ENCODE measurements at regions not wholly inside any gene's neighbourhood (a gene's known extent, or its start where the extent isn't known, plus 50 kb on each side); places are given as distances from the start of the nearest gene placed in this dataset.
"Not testable (repeated sequence)": the region's sequence is repeated elsewhere in the genome, so short reads cannot be mapped to it uniquely, and the experiment has no call there.

- no peaks in the 10 kb centered on the region for H3K36me3 ChIP-seq (ENCODE audit: insufficient read depth, low read length)
- no peaks in the 10 kb centered on the region for H3K79me2 ChIP-seq (ENCODE audit: control insufficient read depth, insufficient read depth, low read length, unreplicated experiment)
- H3K4me1 ChIP-seq (ENCODE audit: control insufficient read depth, insufficient read depth, low read length, unreplicated experiment): peaks cover 7% of the 10 kb centered on the region
- H3K27ac ChIP-seq (ENCODE audit: low read depth, low read length): no peak overlapping the region
- no peak overlapping the region for H3K4me3 ChIP-seq (ENCODE audit: low read depth, low read length)
- no peak overlapping the region for H2AFZ ChIP-seq (ENCODE audit: low read length, unreplicated experiment)
- no peaks in the 10 kb centered on the region for H3K27me3 ChIP-seq (ENCODE audit: insufficient read depth, low read length)
Observed at GRCh38 chr7:17437586-17437985, 139.1 kb downstream of the AHR start.

GRCh38 chr7:17440025-17440784 lies 141.8 kb downstream of the AHR start:
- not testable (repeated sequence) for H3K4me3 ChIP-seq (ENCODE audit: low read depth, low read length); H3K27me3 ChIP-seq (ENCODE audit: insufficient read depth, low read length); H2AFZ ChIP-seq (ENCODE audit: low read length, unreplicated experiment); H3K79me2 ChIP-seq (ENCODE audit: control insufficient read depth, insufficient read depth, low read length, unreplicated experiment); H3K27ac ChIP-seq (ENCODE audit: low read depth, low read length); H3K36me3 ChIP-seq (ENCODE audit: insufficient read depth, low read length)
- peaks cover 26% of the 10 kb centered on the region for H3K4me1 ChIP-seq (ENCODE audit: control insufficient read depth, insufficient read depth, low read length, unreplicated experiment)

GRCh38 chr7:17440831-17441230 lies 142.4 kb downstream of the AHR start:
- no peak overlapping the region for H3K27ac ChIP-seq (ENCODE audit: low read depth, low read length)
- H2AFZ ChIP-seq (ENCODE audit: low read length, unreplicated experiment): no peak overlapping the region
- no peaks in the 10 kb centered on the region for H3K79me2 ChIP-seq (ENCODE audit: control insufficient read depth, insufficient read depth, low read length, unreplicated experiment)
- no peaks in the 10 kb centered on the region for H3K36me3 ChIP-seq (ENCODE audit: insufficient read depth, low read length)
- no peaks in the 10 kb centered on the region for H3K27me3 ChIP-seq (ENCODE audit: insufficient read depth, low read length)
- no peak overlapping the region for H3K4me3 ChIP-seq (ENCODE audit: low read depth, low read length)
- peaks cover 29% of the 10 kb centered on the region for H3K4me1 ChIP-seq (ENCODE audit: control insufficient read depth, insufficient read depth, low read length, unreplicated experiment)

- H3K4me3 ChIP-seq (ENCODE audit: low read depth, low read length): no peak overlapping the region
- H3K27me3 ChIP-seq (ENCODE audit: insufficient read depth, low read length): no peaks in the 10 kb centered on the region
- H3K4me1 ChIP-seq (ENCODE audit: control insufficient read depth, insufficient read depth, low read length, unreplicated experiment): peaks cover 29% of the 10 kb centered on the region
- H3K79me2 ChIP-seq (ENCODE audit: control insufficient read depth, insufficient read depth, low read length, unreplicated experiment): no peaks in the 10 kb centered on the region
- no peak overlapping the region for H3K27ac ChIP-seq (ENCODE audit: low read depth, low read length)
- H2AFZ ChIP-seq (ENCODE audit: low read length, unreplicated experiment): peak overlapping the region; percentile 51
- no peaks in the 10 kb centered on the region for H3K36me3 ChIP-seq (ENCODE audit: insufficient read depth, low read length)
Observed at GRCh38 chr7:17441557-17441956, 143.1 kb downstream of the AHR start.

- Histone ChIP-seq H3K27me3 (ENCODE audit: insufficient read depth, low read length) (no peaks in the 10 kb centered on the region), H2AFZ (ENCODE audit: low read length, unreplicated experiment) (peak overlapping the region; percentile 17), H3K4me1 (ENCODE audit: control insufficient read depth, insufficient read depth, low read length, unreplicated experiment) (peaks cover 29% of the 10 kb centered on the region), H3K79me2 (ENCODE audit: control insufficient read depth, insufficient read depth, low read length, unreplicated experiment) (no peaks in the 10 kb centered on the region), H3K36me3 (ENCODE audit: insufficient read depth, low read length) (no peaks in the 10 kb centered on the region), H3K4me3 (ENCODE audit: low read depth, low read length) (no peak overlapping the region), H3K27ac (ENCODE audit: low read depth, low read length) (peak overlapping the region; percentile 54)
Observed at GRCh38 chr7:17444151-17444550, 145.7 kb downstream of the AHR start.

- H3K36me3 ChIP-seq (ENCODE audit: insufficient read depth, low read length): no peaks in the 10 kb centered on the region
- H2AFZ ChIP-seq (ENCODE audit: low read length, unreplicated experiment): no peak overlapping the region
- H3K4me1 ChIP-seq (ENCODE audit: control insufficient read depth, insufficient read depth, low read length, unreplicated experiment): peaks cover 29% of the 10 kb centered on the region
- H3K27ac ChIP-seq (ENCODE audit: low read depth, low read length): peak overlapping the region; percentile 54
- H3K4me3 ChIP-seq (ENCODE audit: low read depth, low read length): no peak overlapping the region
- H3K27me3 ChIP-seq (ENCODE audit: insufficient read depth, low read length): no peaks in the 10 kb centered on the region
- H3K79me2 ChIP-seq (ENCODE audit: control insufficient read depth, insufficient read depth, low read length, unreplicated experiment): no peaks in the 10 kb centered on the region
Observed at GRCh38 chr7:17444673-17445072, 146.2 kb downstream of the AHR start.

GRCh38 chr7:17446340-17446739 lies 147.9 kb downstream of the AHR start:
- H3K79me2 ChIP-seq (ENCODE audit: control insufficient read depth, insufficient read depth, low read length, unreplicated experiment): no peaks in the 10 kb centered on the region
- no peaks in the 10 kb centered on the region for H3K27me3 ChIP-seq (ENCODE audit: insufficient read depth, low read length)
- no peak overlapping the region for H3K4me3 ChIP-seq (ENCODE audit: low read depth, low read length)
- H3K36me3 ChIP-seq (ENCODE audit: insufficient read depth, low read length): no peaks in the 10 kb centered on the region
- no peak overlapping the region for H3K27ac ChIP-seq (ENCODE audit: low read depth, low read length)
- H3K4me1 ChIP-seq (ENCODE audit: control insufficient read depth, insufficient read depth, low read length, unreplicated experiment): peaks cover 25% of the 10 kb centered on the region
- no peak overlapping the region for H2AFZ ChIP-seq (ENCODE audit: low read length, unreplicated experiment)

GRCh38 chr7:17447728-17448478 lies 149.5 kb downstream of the AHR start:
- no peak overlapping the region for H3K27ac ChIP-seq (ENCODE audit: low read depth, low read length)
- H3K79me2 ChIP-seq (ENCODE audit: control insufficient read depth, insufficient read depth, low read length, unreplicated experiment): no peaks in the 10 kb centered on the region
- H3K27me3 ChIP-seq (ENCODE audit: insufficient read depth, low read length): no peaks in the 10 kb centered on the region
- peaks cover 22% of the 10 kb centered on the region for H3K4me1 ChIP-seq (ENCODE audit: control insufficient read depth, insufficient read depth, low read length, unreplicated experiment)
- H2AFZ ChIP-seq (ENCODE audit: low read length, unreplicated experiment): no peak overlapping the region
- no peak overlapping the region for H3K4me3 ChIP-seq (ENCODE audit: low read depth, low read length)
- no peaks in the 10 kb centered on the region for H3K36me3 ChIP-seq (ENCODE audit: insufficient read depth, low read length)

GRCh38 chr7:17448479-17449423 lies 150.3 kb downstream of the AHR start:
- Histone ChIP-seq H3K27ac (ENCODE audit: low read depth, low read length) (no peak overlapping the region), H2AFZ (ENCODE audit: low read length, unreplicated experiment) (no peak overlapping the region), H3K79me2 (ENCODE audit: control insufficient read depth, insufficient read depth, low read length, unreplicated experiment) (no peaks in the 10 kb centered on the region), H3K36me3 (ENCODE audit: insufficient read depth, low read length) (no peaks in the 10 kb centered on the region), H3K4me1 (ENCODE audit: control insufficient read depth, insufficient read depth, low read length, unreplicated experiment) (peaks cover 18% of the 10 kb centered on the region), H3K4me3 (ENCODE audit: low read depth, low read length) (no peak overlapping the region), H3K27me3 (ENCODE audit: insufficient read depth, low read length) (no peaks in the 10 kb centered on the region)

- no peak overlapping the region for H3K4me3 ChIP-seq (ENCODE audit: low read depth, low read length)
- H3K27ac ChIP-seq (ENCODE audit: low read depth, low read length): no peak overlapping the region
- no peaks in the 10 kb centered on the region for H3K27me3 ChIP-seq (ENCODE audit: insufficient read depth, low read length)
- H3K79me2 ChIP-seq (ENCODE audit: control insufficient read depth, insufficient read depth, low read length, unreplicated experiment): no peaks in the 10 kb centered on the region
- peaks cover 8% of the 10 kb centered on the region for H3K4me1 ChIP-seq (ENCODE audit: control insufficient read depth, insufficient read depth, low read length, unreplicated experiment)
- H3K36me3 ChIP-seq (ENCODE audit: insufficient read depth, low read length): no peaks in the 10 kb centered on the region
- no peak overlapping the region for H2AFZ ChIP-seq (ENCODE audit: low read length, unreplicated experiment)
Observed at GRCh38 chr7:17456541-17456940, 158.1 kb downstream of the AHR start.
